ENCODE measurements at regions not wholly inside any gene's neighbourhood (a gene's known extent, or its start where the extent isn't known, plus 50 kb on each side); places are given as distances from the start of the nearest gene placed in this dataset.

- no peaks in the 10 kb centered on the region for H3K9me2 ChIP-seq (ENCODE audit: insufficient read depth, low read length)
- no peak overlapping the region for H3K4me3 ChIP-seq (ENCODE audit: low read depth, low read length, poor library complexity, severe bottlenecking)
- POLR2A ChIA-PET = no interaction called here
Observed at GRCh38 chr11:32039149-32039548, 51.7 kb upstream of the RCN1 start.

GRCh38 chr11:32034680-32035079 is 56.2 kb upstream of the RCN1 start:
- Histone ChIP-seq H3K79me2 (ENCODE audit: insufficient read depth, low read depth, low read length) (no peaks in the 10 kb centered on the region), H2AFZ (ENCODE audit: low read length) (no peak overlapping the region), H3K9me2 (ENCODE audit: insufficient read depth, low read length) (no peaks in the 10 kb centered on the region), H3K36me3 (ENCODE audit: insufficient read depth, low read length) (no peaks in the 10 kb centered on the region), H3K4me1 (ENCODE audit: insufficient read depth, low read length, poor library complexity, severe bottlenecking) (no peaks in the 10 kb centered on the region), H3K27ac (ENCODE audit: low read depth, low read length, poor library complexity, severe bottlenecking) (no peak overlapping the region), H3K4me3 (ENCODE audit: low read depth, low read length, poor library complexity, severe bottlenecking) (no peak overlapping the region), H3K4me2 (ENCODE audit: low read length) (no peak overlapping the region), H4K20me1 (ENCODE audit: insufficient read depth, low read length) (no peaks in the 10 kb centered on the region), H3K9me3 (ENCODE audit: low read length) (no peaks in the 10 kb centered on the region)
- DNase-seq (ENCODE audit: low spot score) = no peak
- no TSS peak for BruUV-seq (replicated peaks)
- CTCF ChIA-PET (ENCODE audit: unreplicated experiment) = no interaction called here
- TF ChIP-seq CTCF (conservative IDR thresholded peaks at IDR 0.05; ENCODE audit: low read length) (no peak), EZH2phosphoT487 (IDR thresholded peaks at IDR 0.05; ENCODE audit: borderline replicate concordance, low read depth, low read length) (no peak)
- POLR2A ChIA-PET = interaction anchor here (1.1 kb wide), 1 partner anchor 9 kb away, joined by 3 read pairs; no protein-coding TSS in a partner anchor
- intact Hi-C loops (cut with micrococcal nuclease; ENCODE audit: unreplicated experiment) = no loop called here

More at GRCh38 chr11:32039149-32039548, 51.7 kb upstream of the RCN1 start:
- H2AFZ ChIP-seq (ENCODE audit: low read length) = no peak overlapping the region
- no peaks in the 10 kb centered on the region for H3K79me2 ChIP-seq (ENCODE audit: insufficient read depth, low read depth, low read length)
- H3K27ac ChIP-seq (ENCODE audit: low read depth, low read length, poor library complexity, severe bottlenecking) = no peak overlapping the region
- no TSS peak for BruUV-seq (replicated peaks)
- CTCF ChIA-PET (ENCODE audit: unreplicated experiment) = no interaction called here
- H3K4me2 ChIP-seq (ENCODE audit: low read length) = no peak overlapping the region
- no peaks in the 10 kb centered on the region for H3K36me3 ChIP-seq (ENCODE audit: insufficient read depth, low read length)
- H3K4me1 ChIP-seq (ENCODE audit: insufficient read depth, low read length, poor library complexity, severe bottlenecking) = no peaks in the 10 kb centered on the region
- TF ChIP-seq EZH2phosphoT487 (IDR thresholded peaks at IDR 0.05; ENCODE audit: borderline replicate concordance, low read depth, low read length) (no peak), CTCF (conservative IDR thresholded peaks at IDR 0.05; ENCODE audit: low read length) (no peak)
- no peak for DNase-seq (ENCODE audit: low spot score)
- no peaks in the 10 kb centered on the region for H4K20me1 ChIP-seq (ENCODE audit: insufficient read depth, low read length)
- intact Hi-C loops (cut with micrococcal nuclease; ENCODE audit: unreplicated experiment) = no loop called here
- H3K9me3 ChIP-seq (ENCODE audit: low read length) = no peaks in the 10 kb centered on the region

- ChIA-PET POLR2A (interaction anchor here (0.6 kb wide), 1 partner anchor 437 kb away, joined by 3 read pairs; no protein-coding TSS in a partner anchor), CTCF (ENCODE audit: unreplicated experiment) (no interaction called here)
- no TSS peak for BruUV-seq (replicated peaks)
- Histone ChIP-seq H3K9me3 (ENCODE audit: low read length) (no peaks in the 10 kb centered on the region), H4K20me1 (ENCODE audit: insufficient read depth, low read length) (no peaks in the 10 kb centered on the region), H3K27ac (ENCODE audit: low read depth, low read length, poor library complexity, severe bottlenecking) (no peak overlapping the region), H3K36me3 (ENCODE audit: insufficient read depth, low read length) (no peaks in the 10 kb centered on the region), H3K4me3 (ENCODE audit: low read depth, low read length, poor library complexity, severe bottlenecking) (no peak overlapping the region), H3K4me2 (ENCODE audit: low read length) (no peak overlapping the region), H3K79me2 (ENCODE audit: insufficient read depth, low read depth, low read length) (no peaks in the 10 kb centered on the region), H2AFZ (ENCODE audit: low read length) (no peak overlapping the region), H3K4me1 (ENCODE audit: insufficient read depth, low read length, poor library complexity, severe bottlenecking) (no peaks in the 10 kb centered on the region), H3K9me2 (ENCODE audit: insufficient read depth, low read length) (no peaks in the 10 kb centered on the region)
- DNase-seq (ENCODE audit: low spot score) = no peak
- TF ChIP-seq CTCF (conservative IDR thresholded peaks at IDR 0.05; ENCODE audit: low read length) = no peak
- intact Hi-C loops (cut with micrococcal nuclease; ENCODE audit: unreplicated experiment) = no loop called here
Observed at GRCh38 chr11:32034149-32034548, 56.7 kb upstream of the RCN1 start.
